WTC11 (cell line): ENCODE measurements at regions not wholly inside any gene's neighbourhood (a gene's known extent, or its start where the extent isn't known, plus 50 kb on each side); places are given as distances from the start of the nearest gene placed in this dataset.

Experiments used
- ATAC-seq: fragments of 200-7000 bp; cut with Tn5 transposase; 2 replicates; pipeline ENCODE4 v1.10.0; 2021; ENCODE audit warnings: mild to moderate bottlenecking, moderate library complexity
- CTCF ChIA-PET: fragments of 300-600 bp; sonication (Branson Sonifier 250); formaldehyde crosslinking; loops from one replicate; lab custom pipeline; 2021; ENCODE audit warnings: antibody characterized with exemption; lab: Charles Lee
- POLR2A ChIA-PET: fragments of 350-600 bp; sonication (Branson Sonifier 250); formaldehyde crosslinking; loops from one replicate; lab custom pipeline; 2021; ENCODE audit warnings: antibody characterized with exemption; lab: Charles Lee
- DNase-seq: peaks from one replicate; pipeline ENCODE4 v3.0.0; 2021; ENCODE audit warnings: low spot score
- H3K27ac Mint-ChIP-seq: 2 replicates; pipeline ENCODE4 v1.8.0; 2021; ENCODE audit warnings: mixed read lengths
- H3K27me3 Mint-ChIP-seq: 2 replicates; pipeline ENCODE4 v1.8.0; 2021; ENCODE audit warnings: low read depth, mild to moderate bottlenecking, moderate library complexity, mixed read lengths
- H3K36me3 Mint-ChIP-seq: 2 replicates; pipeline ENCODE4 v1.8.0; 2021; ENCODE audit warnings: mixed read lengths
- H3K4me1 Mint-ChIP-seq: 2 replicates; pipeline ENCODE4 v1.8.0; 2022; ENCODE audit warnings: mixed read lengths
- H3K4me3 Mint-ChIP-seq: 2 replicates; pipeline ENCODE4 v1.8.0; 2021; ENCODE audit warnings: mild to moderate bottlenecking, moderate library complexity, mixed read lengths
- H3K9me3 Mint-ChIP-seq: 2 replicates; pipeline ENCODE4 v1.8.0; 2021; ENCODE audit warnings: mixed read lengths
- ATF1 ChIP-seq: sonication (generic); formaldehyde crosslinking; IDR thresholded peaks from 2 replicates; pipeline ENCODE4 v1.8.1; 2023; ENCODE audit warnings: mild to moderate bottlenecking, moderate library complexity, missing genetic modification reagents
- CBFB ChIP-seq: sonication (generic); formaldehyde crosslinking; IDR thresholded peaks from 2 replicates; pipeline ENCODE4 v1.8.1; 2022; ENCODE audit warnings: mild to moderate bottlenecking, low read depth, missing genetic modification reagents
- ELF4 ChIP-seq: sonication (generic); formaldehyde crosslinking; IDR thresholded peaks from 2 replicates; pipeline ENCODE4 v1.8.1; 2022; ENCODE audit warnings: low read depth, mild to moderate bottlenecking, moderate library complexity, missing genetic modification reagents
- FOXP1 ChIP-seq: sonication (generic); formaldehyde crosslinking; IDR thresholded peaks from 2 replicates; pipeline ENCODE4 v1.8.0; 2022; ENCODE audit warnings: missing genetic modification reagents, mild to moderate bottlenecking, moderate library complexity, borderline replicate concordance
- HMGA2 ChIP-seq: fragments of 250-450 bp; sonication (Bioruptor Pico); IDR thresholded peaks from 2 replicates; pipeline ENCODE4 v1.4.0; 2021; ENCODE audit warnings: mild to moderate bottlenecking, moderate library complexity
- JAZF1 ChIP-seq: fragments of 250-450 bp; sonication (Bioruptor Pico); IDR thresholded peaks from 2 replicates; pipeline ENCODE4 v1.9.0; 2021; ENCODE audit warnings: moderate library complexity, mild to moderate bottlenecking, inconsistent platforms
- JUN ChIP-seq: sonication (generic); formaldehyde crosslinking; IDR thresholded peaks from 2 replicates; pipeline ENCODE4 v1.8.0; 2023; ENCODE audit warnings: mild to moderate bottlenecking, missing genetic modification reagents
- MXD4 ChIP-seq: fragments of 250-450 bp; sonication (Bioruptor Pico); IDR thresholded peaks from 2 replicates; pipeline ENCODE4 v1.8.0; 2021; ENCODE audit warnings: mild to moderate bottlenecking, moderate library complexity, borderline replicate concordance
- NFYB ChIP-seq: sonication (generic); formaldehyde crosslinking; conservative IDR thresholded peaks from 2 replicates; pipeline ENCODE4 v1.8.0; 2022; ENCODE audit warnings: low read depth, missing genetic modification reagents
- NR1H2 ChIP-seq: sonication (generic); formaldehyde crosslinking; IDR thresholded peaks from 2 replicates; pipeline ENCODE4 v1.9.0; 2021; ENCODE audit warnings: mild to moderate bottlenecking, moderate library complexity, missing genetic modification reagents
- RORB ChIP-seq: fragments of 250-450 bp; sonication (Bioruptor Pico); IDR thresholded peaks from 2 replicates; pipeline ENCODE4 v1.9.0; 2021; ENCODE audit warnings: mild to moderate bottlenecking
- SMAD3 ChIP-seq: sonication (generic); formaldehyde crosslinking; IDR thresholded peaks from 2 replicates; pipeline ENCODE4 v1.8.0; 2022; ENCODE audit warnings: missing genetic modification reagents, mild to moderate bottlenecking, borderline replicate concordance
- SP1 ChIP-seq: sonication (generic); formaldehyde crosslinking; conservative IDR thresholded peaks from 2 replicates; pipeline ENCODE4 v1.8.1; 2022; ENCODE audit warnings: missing genetic modification reagents
- TCF7 ChIP-seq: sonication (generic); formaldehyde crosslinking; IDR thresholded peaks from 2 replicates; pipeline ENCODE4 v1.8.0; 2022; ENCODE audit warnings: mild to moderate bottlenecking, low read depth, missing genetic modification reagents, moderate library complexity
- TEAD1 ChIP-seq: sonication (generic); formaldehyde crosslinking; IDR thresholded peaks from 2 replicates; pipeline ENCODE4 v1.8.0; 2022; ENCODE audit warnings: mild to moderate bottlenecking, missing genetic modification reagents
- TEAD4 ChIP-seq: sonication (generic); formaldehyde crosslinking; IDR thresholded peaks from 2 replicates; pipeline ENCODE4 v1.8.0; 2022; ENCODE audit warnings: mild to moderate bottlenecking, missing genetic modification reagents
- ZNF138 ChIP-seq: sonication (generic); formaldehyde crosslinking; conservative IDR thresholded peaks from 2 replicates; pipeline ENCODE4 v1.8.1; 2022; ENCODE audit warnings: mild to moderate bottlenecking, moderate library complexity, missing genetic modification reagents
- ZNF263 ChIP-seq: sonication (generic); formaldehyde crosslinking; IDR thresholded peaks from 2 replicates; pipeline ENCODE4 v1.8.1; 2022; ENCODE audit warnings: low read depth, mild to moderate bottlenecking, moderate library complexity, missing genetic modification reagents
- ZNF671 ChIP-seq: fragments of 250-450 bp; sonication (Bioruptor Pico); IDR thresholded peaks from 2 replicates; pipeline ENCODE4 v1.8.0; 2021; ENCODE audit warnings: mild to moderate bottlenecking
- TF ChIP-seq, protein P1 (sequence below): sonication (generic); formaldehyde crosslinking; conservative IDR thresholded peaks from 2 replicates; pipeline ENCODE4 v1.8.1; 2022; ENCODE audit warnings: mild to moderate bottlenecking, missing genetic modification reagents
- TF ChIP-seq, protein P2 (sequence below): sonication (generic); formaldehyde crosslinking; IDR thresholded peaks from 2 replicates; pipeline ENCODE4 v1.8.0; 2022; ENCODE audit warnings: mild to moderate bottlenecking, missing genetic modification reagents
- TF ChIP-seq, protein P3 (sequence below): fragments of 250-450 bp; sonication (Bioruptor Pico); IDR thresholded peaks from 2 replicates; pipeline ENCODE4 v2.1.2; 2022; ENCODE audit warnings: mild to moderate bottlenecking, moderate library complexity

DNA sequence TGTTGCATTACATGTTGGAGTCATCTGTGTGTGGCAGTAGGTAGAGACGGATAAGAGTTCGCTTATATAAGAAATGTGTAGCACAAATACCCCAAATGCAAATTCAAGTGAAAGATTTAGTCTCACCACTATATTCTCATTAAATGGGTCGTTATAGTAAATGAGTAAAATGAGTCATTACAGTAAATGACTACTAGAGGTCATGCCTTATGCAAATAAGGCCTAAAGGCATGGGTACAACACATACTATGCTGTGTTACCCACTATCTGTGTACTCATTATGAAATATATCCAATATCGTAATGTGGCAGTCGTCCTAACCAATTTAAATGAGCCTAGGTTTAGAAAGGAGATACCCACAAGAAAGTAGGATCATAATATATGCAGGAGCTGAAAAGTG lies 1603.1 kb downstream of the C4orf33 start:
- DNase-seq (no peak), ATAC-seq (no peak)
- Mint-ChIP-seq H3K4me3 (no peak overlapping the region), H3K9me3 (no peaks in the 10 kb centered on the region), H3K27me3 (no peaks in the 10 kb centered on the region), H3K4me1 (peaks cover 6% of the 10 kb centered on the region; the same call in 1 of the 2 replicates), H3K27ac (no peak overlapping the region), H3K36me3 (no peaks in the 10 kb centered on the region)
- TF ChIP-seq, protein P1, sequence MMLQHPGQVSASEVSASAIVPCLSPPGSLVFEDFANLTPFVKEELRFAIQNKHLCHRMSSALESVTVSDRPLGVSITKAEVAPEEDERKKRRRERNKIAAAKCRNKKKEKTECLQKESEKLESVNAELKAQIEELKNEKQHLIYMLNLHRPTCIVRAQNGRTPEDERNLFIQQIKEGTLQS (CRISPR knock-in tag) = no peak
- TF ChIP-seq MXD4 (no peak), SMAD3 (CRISPR knock-in tag) (no peak), ELF4 (CRISPR knock-in tag) (no peak), TEAD1 (CRISPR knock-in tag) (no peak), TEAD4 (CRISPR knock-in tag) (no peak), ZNF671 (CRISPR knock-in tag) (no peak), ZNF138 (CRISPR knock-in tag) (no peak), RORB (CRISPR knock-in tag) (no peak), NFYB (CRISPR knock-in tag) (no peak), FOXP1 (CRISPR knock-in tag) (no peak), TCF7 (no peak)
- TF ChIP-seq, protein P2, sequence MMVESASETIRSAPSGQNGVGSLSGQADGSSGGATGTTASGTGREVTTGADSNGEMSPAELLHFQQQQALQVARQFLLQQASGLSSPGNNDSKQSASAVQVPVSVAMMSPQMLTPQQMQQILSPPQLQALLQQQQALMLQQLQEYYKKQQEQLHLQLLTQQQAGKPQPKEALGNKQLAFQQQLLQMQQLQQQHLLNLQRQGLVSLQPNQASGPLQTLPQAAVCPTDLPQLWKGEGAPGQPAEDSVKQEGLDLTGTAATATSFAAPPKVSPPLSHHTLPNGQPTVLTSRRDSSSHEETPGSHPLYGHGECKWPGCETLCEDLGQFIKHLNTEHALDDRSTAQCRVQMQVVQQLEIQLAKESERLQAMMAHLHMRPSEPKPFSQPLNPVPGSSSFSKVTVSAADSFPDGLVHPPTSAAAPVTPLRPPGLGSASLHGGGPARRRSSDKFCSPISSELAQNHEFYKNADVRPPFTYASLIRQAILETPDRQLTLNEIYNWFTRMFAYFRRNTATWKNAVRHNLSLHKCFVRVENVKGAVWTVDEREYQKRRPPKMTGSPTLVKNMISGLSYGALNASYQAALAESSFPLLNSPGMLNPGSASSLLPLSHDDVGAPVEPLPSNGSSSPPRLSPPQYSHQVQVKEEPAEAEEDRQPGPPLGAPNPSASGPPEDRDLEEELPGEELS (CRISPR knock-in tag) = no peak
- TF ChIP-seq, protein P3, sequence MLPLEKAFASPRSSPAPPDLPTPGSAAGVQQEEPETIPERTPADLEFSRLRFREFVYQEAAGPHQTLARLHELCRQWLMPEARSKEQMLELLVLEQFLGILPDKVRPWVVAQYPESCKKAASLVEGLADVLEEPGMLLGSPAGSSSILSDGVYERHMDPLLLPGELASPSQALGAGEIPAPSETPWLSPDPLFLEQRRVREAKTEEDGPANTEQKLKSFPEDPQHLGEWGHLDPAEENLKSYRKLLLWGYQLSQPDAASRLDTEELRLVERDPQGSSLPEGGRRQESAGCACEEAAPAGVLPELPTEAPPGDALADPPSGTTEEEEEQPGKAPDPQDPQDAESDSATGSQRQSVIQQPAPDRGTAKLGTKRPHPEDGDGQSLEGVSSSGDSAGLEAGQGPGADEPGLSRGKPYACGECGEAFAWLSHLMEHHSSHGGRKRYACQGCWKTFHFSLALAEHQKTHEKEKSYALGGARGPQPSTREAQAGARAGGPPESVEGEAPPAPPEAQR (CRISPR knock-in tag) = no peak
- ChIA-PET POLR2A (no interaction called here), CTCF (no interaction called here)

DNA sequence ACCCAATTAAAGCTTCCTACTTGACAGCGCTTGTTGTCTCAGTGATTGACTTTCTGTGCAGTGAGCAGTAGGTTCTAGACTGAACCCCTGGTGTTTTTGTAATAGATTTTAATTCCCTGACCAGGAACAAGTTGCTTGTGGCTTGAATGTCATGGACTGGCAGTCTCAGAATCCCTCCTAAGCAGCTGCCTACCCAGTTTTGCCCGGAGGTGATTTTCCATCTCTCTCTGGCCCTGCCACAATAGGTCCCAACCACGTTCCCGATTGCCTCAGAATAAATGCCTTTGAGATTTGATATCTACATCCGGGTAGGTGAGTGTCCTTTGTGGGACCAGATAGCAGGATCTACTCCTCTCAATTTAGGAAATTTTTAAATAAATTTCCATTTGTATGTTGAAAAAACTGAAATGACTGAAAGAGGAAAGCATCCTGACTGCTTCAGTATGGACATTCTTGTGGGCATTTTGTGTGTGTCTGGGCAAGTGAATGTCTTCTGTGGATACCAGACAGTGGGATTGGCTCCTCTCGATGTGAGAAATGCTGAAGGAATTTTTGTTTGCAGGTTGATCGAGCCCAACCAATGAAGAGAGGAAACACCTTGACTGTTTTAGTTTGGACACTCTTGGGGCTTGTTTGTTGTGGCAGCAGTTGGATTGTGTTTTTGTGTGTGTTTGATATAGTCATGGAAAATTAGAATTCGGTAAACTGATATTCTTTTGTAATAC lies 1607.4 kb downstream of the C4orf33 start:
- CTCF ChIA-PET = no interaction called here
- TF ChIP-seq JUN (CRISPR knock-in tag) (no peak), SMAD3 (CRISPR knock-in tag) (no peak), NR1H2 (CRISPR knock-in tag) (no peak), ZNF138 (CRISPR knock-in tag) (no peak)
- TF ChIP-seq, protein P1 (CRISPR knock-in tag) = no peak
- H3K4me1 Mint-ChIP-seq = 0 out of 2 replicates have a peak, but pooled peaks cover 5% of the 10 kb centered on the region

GRCh38 chr4:130705023-130705422 lies 1609.1 kb downstream of the C4orf33 start:
- ATAC-seq = no peak
- H3K27ac Mint-ChIP-seq = no peak overlapping the region
- TF ChIP-seq HMGA2 (CRISPR knock-in tag) (no peak), JAZF1 (no peak), CBFB (CRISPR knock-in tag) (no peak), SP1 (CRISPR knock-in tag) (no peak), ZNF263 (CRISPR knock-in tag) (no peak), ATF1 (no peak)
- TF ChIP-seq, all 79 proteins: peak for 0
- peaks cover 25% of the 10 kb centered on the region for H3K9me3 Mint-ChIP-seq
- ChIA-PET POLR2A (interaction anchor here (0.6 kb wide), 1 partner anchor 109 kb away, joined by 3 read pairs; no protein-coding TSS in a partner anchor), CTCF (interaction anchor here (1.1 kb wide), 1 partner anchor 142 kb away, joined by 4 read pairs; no protein-coding TSS in a partner anchor)
- H3K27me3 Mint-ChIP-seq = no peaks in the 10 kb centered on the region; the same call in 1 of the 2 replicates
- 0 out of 2 replicates have a peak, but pooled peaks cover 4% of the 10 kb centered on the region for H3K4me1 Mint-ChIP-seq
- peaks cover 16% of the 10 kb centered on the region for H3K36me3 Mint-ChIP-seq
- DNase-seq = no peak
- no peak overlapping the region for H3K4me3 Mint-ChIP-seq

More for the DNA sequence above, 1607.4 kb downstream of the C4orf33 start:
- no peak overlapping the region for H3K27ac Mint-ChIP-seq
- H3K27me3 Mint-ChIP-seq = no peaks in the 10 kb centered on the region; the same call in 1 of the 2 replicates
- ATAC-seq = no peak
- peaks cover 23% of the 10 kb centered on the region for H3K9me3 Mint-ChIP-seq
- POLR2A ChIA-PET = no interaction called here
- DNase-seq = no peak
- no peak overlapping the region for H3K4me3 Mint-ChIP-seq
- H3K36me3 Mint-ChIP-seq = peaks cover 16% of the 10 kb centered on the region
